GM18499 (cell line): ENCODE measurements at regions not wholly inside any gene's neighbourhood (a gene's known extent, or its start where the extent isn't known, plus 50 kb on each side); places are given as distances from the start of the nearest gene placed in this dataset.

Experiments
- ATAC-seq: cut with Tn5 transposase; IDR thresholded peaks from one replicate; pipeline ENCODE4 v1.9.1; 2021; ENCODE audit warnings: moderate number of reproducible peaks; ENCODE audit not compliant: insufficient read depth, unreplicated experiment

DNA sequence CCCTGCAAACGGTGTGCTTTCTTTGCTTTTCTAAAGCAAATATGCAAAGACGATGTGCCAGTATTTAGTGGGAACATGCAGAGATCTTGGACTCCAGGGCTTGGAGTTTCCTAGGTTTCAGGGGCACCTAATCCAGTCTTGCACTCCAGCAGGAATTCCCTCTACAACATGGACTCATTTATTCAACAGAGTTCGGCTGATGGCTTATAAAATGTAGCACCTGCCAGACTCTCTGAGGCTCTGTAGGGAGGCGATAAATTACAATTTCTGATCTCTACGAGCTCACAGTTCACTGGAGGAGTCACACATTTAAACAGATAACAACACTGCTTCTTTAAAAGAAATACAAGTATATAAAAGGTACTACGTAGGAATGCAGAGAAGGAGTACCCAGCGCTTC is 143.7 kb downstream of the FGF9 start:
- ATAC-seq: no peak

DNA sequence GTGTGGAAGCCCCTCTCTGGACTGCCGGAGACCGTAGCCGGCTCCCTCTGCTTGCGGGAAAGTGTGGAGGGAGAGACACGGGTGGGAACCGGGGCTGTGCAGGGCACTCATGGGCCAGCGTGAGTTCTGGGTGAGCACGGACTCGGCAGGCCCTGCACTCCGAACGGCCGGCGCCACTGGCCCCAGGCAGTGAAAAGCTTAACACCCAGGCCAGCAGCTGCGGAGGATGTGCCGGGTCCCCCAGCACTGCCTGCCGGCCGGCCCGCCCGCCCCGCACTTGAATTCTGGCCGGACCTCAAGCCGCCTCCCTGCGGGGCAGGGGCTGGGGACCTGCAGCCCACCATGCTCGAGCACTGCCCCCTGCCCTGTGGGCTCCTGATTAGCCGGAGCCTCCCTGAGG is 147.0 kb downstream of the FGF9 start:
- ATAC-seq: no peak

- no peak for ATAC-seq
Observed at GRCh38 chr13:21822029-21822428, 151.2 kb downstream of the FGF9 start.

- ATAC-seq: no peak
Observed at GRCh38 chr13:21823416-21823815, 152.5 kb downstream of the FGF9 start.

- ATAC-seq: no peak
Observed at GRCh38 chr13:21823949-21824348, 153.1 kb downstream of the FGF9 start.

DNA sequence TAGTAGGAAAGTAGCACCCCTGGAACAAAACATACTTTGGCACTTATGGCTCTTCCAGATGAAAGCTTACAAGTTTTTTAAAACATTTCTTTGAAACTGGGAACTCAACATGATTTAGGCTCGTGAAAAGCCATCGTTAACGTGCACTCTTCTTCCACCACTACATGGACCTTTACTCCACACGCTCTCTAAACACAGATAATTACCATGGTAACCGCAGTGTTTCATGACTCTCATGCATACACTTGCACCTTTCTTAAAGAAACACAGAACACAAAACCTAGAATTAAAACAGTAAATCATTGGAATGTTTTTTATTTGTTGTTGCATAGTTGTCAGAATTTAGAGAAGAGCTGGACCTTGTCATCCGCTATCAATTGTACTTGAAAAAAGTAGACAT is 154.3 kb downstream of the FGF9 start:
- ATAC-seq: no peak

DNA sequence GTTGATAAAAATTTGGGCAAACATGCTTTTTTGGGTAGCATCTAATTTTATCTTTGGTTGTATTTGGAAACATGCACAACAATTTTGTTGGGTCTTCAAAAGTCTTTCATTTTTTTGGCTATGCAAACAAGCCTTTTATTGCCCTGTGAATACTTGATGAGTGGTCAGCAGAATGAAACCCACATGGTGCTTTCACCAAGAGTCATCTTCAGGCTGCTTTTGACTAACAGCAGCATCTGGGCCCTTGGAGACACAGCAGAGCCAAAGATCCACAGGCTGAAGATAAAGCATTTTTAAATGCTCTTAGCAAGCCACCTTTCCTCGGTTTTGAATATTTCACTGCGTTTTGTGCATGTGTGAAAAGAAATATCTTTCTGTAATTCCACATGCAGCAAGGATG is 154.9 kb downstream of the FGF9 start:
- no peak for ATAC-seq

GRCh38 chr13:21826214-21827015 is 155.5 kb downstream of the FGF9 start:
- ATAC-seq: no peak

GRCh38 chr13:21831654-21832324 is 160.9 kb downstream of the FGF9 start:
- ATAC-seq: no peak

DNA sequence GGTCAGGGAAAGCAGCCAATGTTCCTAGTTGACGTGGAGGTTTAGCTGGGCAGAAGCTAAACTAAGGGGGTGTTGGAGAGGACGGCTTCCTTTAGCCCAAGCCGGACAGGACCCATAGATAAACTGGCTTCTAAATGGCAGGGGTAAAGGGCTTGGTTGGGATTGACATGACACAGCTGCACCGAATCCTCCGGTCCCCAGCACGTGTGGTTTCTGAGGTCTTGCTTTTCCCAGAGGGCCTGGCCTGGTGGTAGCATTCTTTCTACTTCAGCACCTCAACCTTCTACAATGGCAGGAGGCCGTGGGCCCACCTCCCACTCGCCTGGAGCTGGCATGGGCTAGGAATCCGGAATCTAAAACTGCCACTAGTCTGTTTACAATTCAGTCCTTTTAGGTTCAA is 163.0 kb downstream of the FGF9 start:
- ATAC-seq: no peak

GRCh38 chr13:21834521-21834920 is 163.6 kb downstream of the FGF9 start:
- ATAC-seq: no peak

DNA sequence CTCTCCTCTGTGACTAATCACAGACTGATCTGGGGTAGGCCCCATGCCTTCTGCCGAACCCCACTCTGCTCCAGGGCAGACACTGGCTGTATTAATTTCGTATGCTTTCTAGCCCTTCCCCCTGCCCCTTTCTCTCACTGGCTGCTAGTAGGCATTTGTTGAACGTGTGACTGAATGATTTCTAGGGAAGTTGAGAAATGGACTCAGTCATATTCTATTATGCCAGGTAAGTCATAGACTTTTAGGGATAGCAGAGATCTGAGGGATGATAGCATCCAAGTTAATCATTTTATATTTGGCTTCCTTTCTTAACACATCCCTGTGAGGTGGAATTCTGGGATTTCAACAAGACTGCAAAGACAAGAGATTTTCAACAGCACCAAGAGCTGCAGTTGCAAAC is 166.4 kb downstream of the FGF9 start:
- ATAC-seq: no peak

GRCh38 chr13:21837841-21838551 is 167.1 kb downstream of the FGF9 start:
- no peak for ATAC-seq

DNA sequence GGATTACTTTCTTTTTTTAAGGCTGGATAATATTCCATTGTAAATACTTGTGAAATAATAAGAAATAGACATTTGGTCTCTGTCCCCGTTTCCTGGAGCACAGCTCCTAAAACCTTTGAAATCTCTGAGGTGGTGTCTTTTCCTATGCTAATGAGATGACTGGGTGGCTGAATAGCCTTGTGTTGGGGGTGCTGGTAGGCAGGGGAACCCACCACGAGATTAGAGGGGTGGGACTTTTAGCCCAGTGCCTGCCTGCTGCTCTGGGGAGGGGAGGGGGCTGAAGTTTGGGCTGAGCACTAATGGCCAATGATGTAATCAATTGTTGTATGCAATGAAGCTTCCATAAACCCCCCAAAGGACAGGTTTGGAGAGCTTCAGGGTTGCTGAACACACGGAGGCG is 175.7 kb downstream of the FGF9 start:
- ATAC-seq: no peak

- ATAC-seq: peak; percentile 72
Observed at GRCh38 chr13:21849323-21849722, 178.4 kb downstream of the FGF9 start.

GRCh38 chr13:21850013-21851006 is 179.4 kb downstream of the FGF9 start:
- no peak for ATAC-seq

DNA sequence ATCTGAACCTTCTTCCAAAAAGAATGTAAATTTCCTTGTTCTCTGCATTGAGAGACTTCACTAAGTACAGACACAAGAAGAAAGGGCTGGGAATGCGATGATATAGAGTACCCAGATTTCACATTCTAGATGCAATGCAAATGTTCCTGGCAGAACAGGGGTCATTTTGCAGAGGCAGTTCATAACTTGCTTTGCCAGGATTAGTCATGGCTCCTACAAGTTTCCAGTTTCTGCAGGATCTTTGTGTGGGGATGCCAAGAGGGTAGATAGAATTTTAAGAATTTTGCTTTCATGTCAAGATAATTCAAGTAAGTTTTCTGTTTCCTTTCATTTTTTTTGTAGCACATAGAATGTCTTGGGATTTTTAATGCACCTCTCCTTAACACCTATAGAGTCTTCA is 181.2 kb downstream of the FGF9 start:
- no peak for ATAC-seq

DNA sequence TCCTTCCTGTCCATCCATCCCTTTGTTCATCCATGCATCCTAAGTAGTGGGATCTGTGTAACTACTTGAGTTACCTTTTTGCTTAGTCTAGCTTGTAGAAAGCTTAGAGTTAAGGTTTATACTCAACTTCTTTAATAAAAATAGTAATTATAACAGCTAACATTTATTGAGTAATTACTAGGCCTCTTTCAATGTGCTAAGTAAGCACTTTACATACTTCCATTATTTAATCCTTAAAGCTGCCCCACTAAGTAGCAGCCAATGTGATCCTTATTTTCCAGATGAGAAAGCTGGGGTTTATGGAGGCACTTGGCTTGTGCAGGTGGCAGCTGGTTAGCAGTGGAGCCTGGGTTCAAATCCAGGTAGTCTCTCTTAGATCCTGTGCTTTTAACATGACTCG is 182.9 kb downstream of the FGF9 start:
- no peak for ATAC-seq

DNA sequence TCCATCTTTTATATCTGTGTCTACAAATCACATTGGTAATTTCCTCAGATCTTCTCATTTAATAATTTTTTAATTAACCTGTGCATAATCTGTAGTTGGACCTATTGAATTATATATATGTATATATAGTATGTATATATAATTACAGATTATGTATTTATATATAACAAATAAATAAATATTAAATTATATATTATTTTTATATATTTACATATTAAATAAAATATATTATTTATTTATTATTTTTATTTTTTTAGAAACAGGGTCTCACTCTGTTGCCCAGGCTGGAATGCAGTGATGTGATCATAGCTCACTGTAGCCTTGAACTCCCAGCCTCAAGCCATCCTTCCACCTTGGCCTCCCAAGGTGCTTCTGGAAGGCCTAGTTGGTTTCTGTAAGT is 197.9 kb downstream of the FGF9 start:
- no peak for ATAC-seq

DNA sequence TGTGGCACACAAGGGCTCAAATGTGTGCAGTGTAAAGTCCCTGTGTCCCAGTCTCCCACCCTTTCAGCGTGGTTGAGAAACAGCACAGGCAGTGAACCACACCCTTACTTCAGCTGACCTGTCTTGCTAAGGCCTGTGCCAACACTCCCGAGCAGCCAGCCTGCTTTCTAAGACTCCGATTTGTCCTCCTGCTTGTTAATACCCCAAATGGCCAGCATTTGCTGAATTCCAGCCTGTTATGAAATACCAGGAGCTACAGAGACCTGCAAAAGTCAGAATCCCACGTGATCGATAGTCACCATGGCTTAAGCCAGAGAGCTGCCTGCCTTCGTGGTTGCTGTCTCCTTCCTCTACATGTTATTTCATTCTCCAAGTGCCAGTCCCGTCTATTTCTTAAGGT is 200.5 kb downstream of the FGF9 start:
- no peak for ATAC-seq
